DND-41 (cell line): ENCODE measurements at regions not wholly inside any gene's neighbourhood (a gene's known extent, or its start where the extent isn't known, plus 50 kb on each side); places are given as distances from the start of the nearest gene placed in this dataset.

Experiments
- ATAC-seq: fragments of 200-7000 bp; cut with Tn5 transposase; 3 replicates; pipeline ENCODE4 v1.9.1; 2021; ENCODE audit warnings: low read depth; ENCODE audit not compliant: insufficient read depth
- DNase-seq: peaks from one replicate; pipeline ENCODE4 v3.0.0-alpha.2; 2020
- H2AFZ ChIP-seq: 2 replicates; pipeline ENCODE4 v1.6.0; 2012; ENCODE audit warnings: low read depth, low read length
- H3K27ac ChIP-seq: 2 replicates; pipeline ENCODE4 v1.5.1; 2012; ENCODE audit warnings: low read length, inconsistent platforms
- H3K27me3 ChIP-seq: fragments of 200-600 bp; sonication (generic); 2 replicates; pipeline ENCODE4 v1.6.0; 2012; ENCODE audit warnings: low read length, mild to moderate bottlenecking, inconsistent platforms; ENCODE audit not compliant: insufficient read depth, poor library complexity
- H3K36me3 ChIP-seq: 2 replicates; pipeline ENCODE4 v1.5.1; 2012; ENCODE audit warnings: low read length, inconsistent platforms; ENCODE audit not compliant: insufficient read depth
- H3K4me1 ChIP-seq: 2 replicates; pipeline ENCODE4 v1.5.1; 2012; ENCODE audit warnings: mild to moderate bottlenecking, low read length; ENCODE audit not compliant: insufficient read depth
- H3K4me2 ChIP-seq: 2 replicates; pipeline ENCODE4 v1.6.0; 2012; ENCODE audit warnings: mild to moderate bottlenecking, moderate library complexity, low read length, inconsistent platforms; ENCODE audit not compliant: insufficient read depth
- H3K4me3 ChIP-seq, 2 experiments: fragments of 200-600 bp in 1 of 2; shearing (Covaris generic) in 1 of 2; 2 replicates each; pipeline ENCODE4 v1.5.1; 2012 to 2016; ENCODE audit warnings: inconsistent platforms in 2 of 2, low read length in 2 of 2, mild to moderate bottlenecking in 2 of 2, low read depth in 1 of 2, moderate library complexity in 1 of 2
- H3K79me2 ChIP-seq: 2 replicates; pipeline ENCODE4 v1.6.0; 2012; ENCODE audit warnings: low read length, inconsistent platforms; ENCODE audit not compliant: insufficient read depth
- H3K9ac ChIP-seq: 2 replicates; pipeline ENCODE4 v1.6.0; 2012; ENCODE audit warnings: low read depth, mild to moderate bottlenecking, inconsistent platforms, low read length, moderate library complexity
- H3K9me3 ChIP-seq: 2 replicates; pipeline ENCODE4 v1.5.1; 2012; ENCODE audit warnings: low read length, moderate library complexity, mild to moderate bottlenecking, inconsistent platforms; ENCODE audit not compliant: insufficient read depth, severe bottlenecking
- H4K20me1 ChIP-seq: 2 replicates; pipeline ENCODE4 v1.6.0; 2012; ENCODE audit warnings: low read length; ENCODE audit not compliant: insufficient read depth
- CTCF ChIP-seq: IDR thresholded peaks from 2 replicates; pipeline ENCODE4 v1.5.1; 2012; ENCODE audit warnings: borderline replicate concordance, low read length, moderate library complexity, mild to moderate bottlenecking; ENCODE audit not compliant: poor library complexity, severe bottlenecking; ENCODE audit errors: extremely low read depth
- EZH2 ChIP-seq: IDR thresholded peaks from 3 replicates; pipeline ENCODE4 v1.6.1; 2012; ENCODE audit warnings: borderline replicate concordance, low read depth, mild to moderate bottlenecking, moderate library complexity, low read length, inconsistent platforms; ENCODE audit not compliant: severe bottlenecking

DNA sequence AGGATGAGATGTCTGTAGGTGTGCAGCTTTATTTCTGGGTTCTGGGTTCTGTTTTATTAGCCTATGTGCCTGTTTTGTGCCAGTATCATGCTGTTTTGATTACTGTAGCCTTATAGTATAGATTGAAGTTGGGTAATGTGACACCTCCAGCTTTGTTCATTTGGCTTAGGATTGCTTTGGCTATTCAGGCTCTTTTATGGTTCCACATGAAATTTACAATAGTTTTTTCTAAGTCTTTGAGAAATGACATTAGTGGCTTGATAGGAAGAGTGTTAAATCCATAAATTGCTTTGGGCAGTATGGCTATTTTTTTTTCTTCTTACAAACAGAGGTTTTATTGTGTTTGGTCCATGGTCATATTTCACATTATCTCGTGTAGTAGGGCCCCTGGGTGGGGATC is 285.8 kb upstream of the GADL1 start:
- H3K27ac ChIP-seq = no peak overlapping the region
- no peak overlapping the region for H3K4me3 ChIP-seq
- H2AFZ ChIP-seq = no peak overlapping the region
- no peaks in the 10 kb centered on the region for H4K20me1 ChIP-seq
- ATAC-seq (no peak), DNase-seq (no peak)
- no peaks in the 10 kb centered on the region for H3K27me3 ChIP-seq
- no peaks in the 10 kb centered on the region for H3K4me1 ChIP-seq
- H3K9ac ChIP-seq = no peak overlapping the region
- TF ChIP-seq EZH2 = no peak
- no peak overlapping the region for H3K4me2 ChIP-seq
- H3K36me3 ChIP-seq = no peaks in the 10 kb centered on the region
- no peaks in the 10 kb centered on the region for H3K9me3 ChIP-seq
- no peaks in the 10 kb centered on the region for H3K79me2 ChIP-seq

DNA sequence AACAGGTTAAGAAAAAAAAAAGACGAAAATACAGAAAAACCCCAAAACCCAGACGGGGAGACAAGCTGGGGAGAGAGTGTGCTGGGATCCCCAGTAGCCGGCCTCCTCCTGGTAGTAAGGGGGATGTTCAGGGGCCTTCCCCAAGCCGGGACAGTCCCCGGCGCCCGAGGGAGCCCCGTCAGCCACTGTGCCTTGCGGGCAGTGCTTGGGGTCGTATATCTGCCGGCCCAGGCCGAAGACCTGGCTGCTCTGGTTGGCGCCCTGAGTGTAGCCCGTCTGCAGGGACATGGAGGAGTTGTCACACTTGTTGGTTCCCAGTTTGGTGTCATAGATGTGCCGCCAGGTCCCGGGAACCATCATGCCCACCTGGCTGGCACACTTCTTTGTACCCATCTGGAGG is 287.2 kb upstream of the GADL1 start:
- TF ChIP-seq EZH2 (no peak), CTCF (no peak)

DNA sequence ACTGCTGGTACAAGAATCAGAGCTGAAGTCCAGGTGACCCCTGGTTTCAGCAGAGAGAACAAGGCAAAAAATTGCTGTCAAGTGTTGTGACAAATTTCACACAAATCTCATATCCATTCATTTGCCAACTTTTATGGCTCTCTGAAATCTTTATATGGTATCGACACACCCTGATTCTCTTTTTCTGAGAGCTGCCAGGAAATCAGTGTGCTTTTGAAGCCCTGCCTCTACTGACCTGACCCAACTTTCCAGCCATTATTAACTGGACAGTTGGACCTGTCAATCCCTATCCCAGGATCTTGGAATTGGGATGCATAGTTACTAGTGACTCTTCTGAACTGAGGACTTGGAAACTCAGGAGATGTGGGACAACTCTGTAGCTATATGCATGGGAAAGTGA is 288.2 kb upstream of the GADL1 start:
- H4K20me1 ChIP-seq = no peaks in the 10 kb centered on the region
- DNase-seq = no peak
- ATAC-seq = no peak
- H3K4me2 ChIP-seq = no peak overlapping the region
- no peaks in the 10 kb centered on the region for H3K4me1 ChIP-seq
- TF ChIP-seq EZH2 (no peak), CTCF (no peak)
- H2AFZ ChIP-seq = no peak overlapping the region
- H3K9ac ChIP-seq = no peak overlapping the region
- H3K79me2 ChIP-seq = no peaks in the 10 kb centered on the region
- H3K4me3 ChIP-seq = no peak overlapping the region
- H3K9me3 ChIP-seq = no peaks in the 10 kb centered on the region
- H3K27ac ChIP-seq = no peak overlapping the region
- no peaks in the 10 kb centered on the region for H3K27me3 ChIP-seq
- no peaks in the 10 kb centered on the region for H3K36me3 ChIP-seq

More for the DNA sequence above, 287.2 kb upstream of the GADL1 start:
- Histone ChIP-seq H3K9ac (no peak overlapping the region), H3K27me3 (no peaks in the 10 kb centered on the region), H3K27ac (no peak overlapping the region), H3K9me3 (no peaks in the 10 kb centered on the region), H3K4me1 (no peaks in the 10 kb centered on the region), H3K4me2 (no peak overlapping the region), H3K4me3 (no peak overlapping the region), H3K36me3 (no peaks in the 10 kb centered on the region), H4K20me1 (no peaks in the 10 kb centered on the region), H2AFZ (no peak overlapping the region), H3K79me2 (no peaks in the 10 kb centered on the region)
- no peak for DNase-seq
- no peak for ATAC-seq

DNA sequence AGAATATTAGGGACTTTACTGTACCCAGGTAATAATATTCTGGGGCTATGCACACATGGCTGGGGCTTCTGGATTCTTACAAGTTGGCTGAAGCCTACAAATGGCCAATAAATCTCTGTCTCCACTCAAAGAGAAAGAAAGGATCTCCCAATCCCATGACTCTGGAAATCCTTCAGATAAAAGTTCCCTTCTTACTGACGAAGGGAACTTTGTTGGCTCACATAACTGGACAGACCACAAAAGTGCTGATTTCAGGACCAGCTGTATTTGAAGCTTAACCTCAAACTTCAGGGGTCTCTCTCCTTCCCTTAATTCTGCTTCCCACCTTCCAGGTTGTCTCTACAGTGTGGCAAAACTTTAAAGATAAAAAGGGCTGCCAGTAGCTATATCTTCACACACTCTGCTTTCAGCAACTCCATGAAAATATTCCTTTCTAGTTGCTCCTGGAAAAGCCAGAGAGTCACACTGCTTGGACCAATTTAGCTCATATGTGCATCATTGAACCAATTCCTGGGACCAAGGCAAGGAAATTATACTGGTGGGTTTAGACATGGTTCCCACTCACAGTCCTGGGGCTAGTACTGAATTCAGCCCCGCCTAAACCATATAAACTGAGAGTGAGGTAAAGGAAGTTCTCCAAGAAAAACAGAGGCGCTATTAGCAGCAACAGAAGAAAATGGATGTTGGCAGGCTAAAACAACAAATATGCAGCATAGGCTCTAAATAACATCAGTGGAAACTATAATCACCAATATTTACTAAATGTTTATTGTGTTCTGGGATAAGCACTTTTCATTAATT is 290.0 kb upstream of the GADL1 start:
- H3K79me2 ChIP-seq = no peaks in the 10 kb centered on the region
- H3K9me3 ChIP-seq = no peaks in the 10 kb centered on the region
- no peak overlapping the region for H3K9ac ChIP-seq
- no peak for DNase-seq
- no peaks in the 10 kb centered on the region for H4K20me1 ChIP-seq
- H3K27me3 ChIP-seq = no peaks in the 10 kb centered on the region
- no peaks in the 10 kb centered on the region for H3K36me3 ChIP-seq
- H3K4me2 ChIP-seq = no peak overlapping the region
- TF ChIP-seq EZH2 = no peak
- no peak for TF ChIP-seq CTCF
- H3K4me3 ChIP-seq = no peak overlapping the region
- no peak for ATAC-seq
- no peaks in the 10 kb centered on the region for H3K4me1 ChIP-seq
- H2AFZ ChIP-seq = no peak overlapping the region
- no peak overlapping the region for H3K27ac ChIP-seq
